HG03342 (cell line): ENCODE measurements at regions not wholly inside any gene's neighbourhood (a gene's known extent, or its start where the extent isn't known, plus 50 kb on each side); places are given as distances from the start of the nearest gene placed in this dataset.

ENCODE experiments used
- ATAC-seq: cut with Tn5 transposase; IDR thresholded peaks from one replicate; pipeline ENCODE4 v1.9.1; 2021; ENCODE audit warnings: mild to moderate bottlenecking, moderate library complexity; ENCODE audit not compliant: unreplicated experiment

- no peak for ATAC-seq
Observed at GRCh38 chr7:130960208-130960988, 226.4 kb upstream of the KLF14 start.

DNA sequence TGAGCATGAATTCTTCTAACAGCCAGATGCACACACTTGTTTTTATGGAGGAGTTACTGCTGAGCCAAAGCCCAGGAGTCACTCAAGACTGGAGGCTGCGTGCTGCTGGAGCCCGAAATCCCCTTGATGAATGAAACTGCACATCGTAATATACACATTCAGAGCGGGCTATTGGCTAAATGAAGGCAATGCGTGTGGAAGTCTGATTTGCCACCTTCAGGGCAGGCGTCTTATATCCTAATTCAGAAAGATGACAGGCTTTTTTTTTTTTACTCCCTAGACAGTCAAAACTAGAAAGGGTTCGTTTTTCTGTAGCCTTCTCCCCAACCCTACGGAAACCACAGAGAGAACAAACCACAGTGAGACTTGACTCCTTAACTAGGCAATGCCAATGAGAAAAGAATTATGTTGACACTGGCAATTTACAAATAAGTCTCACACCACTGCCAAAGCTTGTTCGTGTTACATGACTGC is 227.2 kb upstream of the KLF14 start:
- peak; percentile 72 for ATAC-seq

GRCh38 chr7:130962109-130962508 is 228.1 kb upstream of the KLF14 start:
- no peak for ATAC-seq

- no peak for ATAC-seq
Observed at GRCh38 chr7:130963339-130963738, 229.3 kb upstream of the KLF14 start.

- no peak for ATAC-seq
Observed at GRCh38 chr7:130965515-130965914, 231.5 kb upstream of the KLF14 start.

DNA sequence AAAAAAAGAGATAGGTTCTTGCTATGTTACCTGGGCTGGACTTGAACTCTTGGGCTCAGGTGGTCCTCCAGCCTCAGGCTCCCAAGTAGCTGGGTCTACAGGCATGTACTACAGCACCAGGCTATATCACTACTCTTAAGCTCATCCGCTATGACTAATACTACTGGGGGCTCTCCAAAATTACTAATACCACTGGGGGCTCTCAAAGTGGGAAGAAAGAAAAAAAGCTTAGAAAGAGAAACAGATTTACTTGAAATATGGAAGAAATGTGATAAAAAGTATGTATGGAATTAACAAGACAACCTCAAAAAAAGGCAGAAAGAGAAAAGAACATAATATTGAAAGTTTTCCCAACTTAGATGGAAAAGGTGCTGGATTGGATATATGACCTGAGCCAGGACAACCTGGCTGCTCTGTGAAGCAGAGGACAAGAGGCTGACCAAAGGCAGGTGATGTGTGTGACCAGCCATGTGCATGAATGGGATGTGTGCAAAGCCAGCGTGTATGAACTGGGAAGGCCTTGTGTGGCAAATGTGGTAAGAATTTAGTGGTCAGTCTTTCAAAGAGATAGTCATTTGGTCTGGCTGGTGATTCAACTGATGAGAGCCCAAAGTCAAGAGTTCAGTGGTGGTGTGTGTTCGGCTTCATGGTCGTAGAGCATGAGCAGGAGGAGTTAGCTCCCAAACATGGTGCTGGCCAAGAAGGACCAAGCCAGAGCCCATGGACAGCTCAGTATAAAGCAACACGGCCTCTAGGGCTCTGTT is 232.4 kb upstream of the KLF14 start:
- peak; percentile 47 for ATAC-seq

GRCh38 chr7:130970196-130970595 is 236.2 kb upstream of the KLF14 start:
- ATAC-seq = no peak

- ATAC-seq = no peak
Observed at GRCh38 chr7:130970696-130971095, 236.7 kb upstream of the KLF14 start.

DNA sequence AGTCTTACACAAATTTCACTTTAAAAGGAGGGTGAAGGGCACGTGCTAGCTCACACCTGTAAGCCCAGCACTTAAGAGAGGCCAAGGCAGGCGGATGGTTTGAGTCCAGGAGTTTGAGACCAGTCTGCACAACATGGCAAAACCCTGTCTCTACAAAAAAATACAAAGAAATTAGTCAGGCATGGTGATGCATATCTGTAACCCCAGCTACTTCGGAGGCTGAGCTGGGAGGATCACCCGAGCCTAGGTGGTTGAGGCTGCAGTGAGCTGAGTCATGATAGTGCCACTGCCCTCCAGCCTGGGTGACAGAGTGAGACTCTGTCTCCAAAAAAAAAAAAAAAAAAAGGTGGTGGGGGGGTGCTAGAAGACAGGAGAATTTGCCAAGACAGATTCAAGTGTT is 237.3 kb upstream of the KLF14 start:
- no peak for ATAC-seq

- ATAC-seq = no peak
Observed at GRCh38 chr7:130972201-130972600, 238.2 kb upstream of the KLF14 start.

DNA sequence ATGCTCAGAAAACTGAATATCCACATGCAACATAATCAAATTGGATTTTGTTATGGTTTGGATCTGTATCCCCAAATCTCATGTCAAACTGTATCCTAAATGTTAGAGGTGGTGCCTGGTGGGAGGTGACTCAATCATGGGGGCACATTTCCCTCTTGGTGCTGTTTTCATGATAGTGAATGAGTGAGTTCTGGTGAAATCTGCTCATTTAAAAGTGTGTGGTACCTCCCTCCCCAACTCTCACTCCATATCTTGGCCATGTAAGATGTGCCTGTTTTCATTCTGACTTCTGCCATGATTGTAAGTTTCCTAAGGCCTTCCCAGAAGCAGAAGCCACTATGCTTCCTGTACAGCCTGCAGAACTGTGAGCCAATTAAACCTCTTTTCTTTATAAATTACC is 239.6 kb upstream of the KLF14 start:
- ATAC-seq = no peak

DNA sequence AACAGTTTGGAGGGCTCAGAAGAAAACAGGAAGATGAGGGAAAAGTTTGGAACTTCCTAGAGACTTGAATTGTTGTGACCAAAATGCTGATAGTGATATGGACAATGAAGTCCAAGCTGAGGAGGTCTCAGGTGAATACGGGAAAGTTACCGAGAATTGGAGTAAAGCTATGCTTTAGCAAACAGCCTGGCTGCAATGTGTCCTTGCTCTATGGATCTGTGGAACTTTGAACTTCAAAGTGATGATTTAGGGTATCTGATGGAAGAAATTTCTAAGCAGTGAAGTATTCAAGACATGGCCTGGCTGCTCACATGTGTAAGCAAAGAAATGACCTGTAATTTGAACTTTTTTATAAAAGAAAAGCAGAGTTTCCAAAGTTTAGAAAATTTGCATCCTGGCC is 240.2 kb upstream of the KLF14 start:
- ATAC-seq = no peak

DNA sequence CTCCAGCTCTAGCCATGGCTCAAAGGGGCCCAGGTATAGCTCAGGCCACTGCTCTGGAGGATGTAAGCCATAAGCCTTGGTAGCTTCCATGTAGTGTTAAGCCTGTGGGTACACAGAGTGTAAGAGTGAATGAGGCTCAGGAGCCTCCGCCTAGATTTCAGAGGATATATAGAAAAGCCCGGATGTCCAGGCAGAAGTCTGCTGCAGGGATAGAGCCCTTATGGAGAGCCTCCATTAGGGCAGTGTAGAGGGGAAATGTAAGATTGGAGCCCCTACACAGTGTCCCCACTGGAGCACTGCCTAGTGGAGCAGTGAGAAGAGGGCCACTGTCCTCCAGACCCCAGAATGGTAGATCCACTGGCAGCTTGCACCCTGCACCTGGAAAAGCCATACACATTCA is 240.8 kb upstream of the KLF14 start:
- no peak for ATAC-seq

- ATAC-seq = no peak
Observed at GRCh38 chr7:130975731-130976130, 241.7 kb upstream of the KLF14 start.

DNA sequence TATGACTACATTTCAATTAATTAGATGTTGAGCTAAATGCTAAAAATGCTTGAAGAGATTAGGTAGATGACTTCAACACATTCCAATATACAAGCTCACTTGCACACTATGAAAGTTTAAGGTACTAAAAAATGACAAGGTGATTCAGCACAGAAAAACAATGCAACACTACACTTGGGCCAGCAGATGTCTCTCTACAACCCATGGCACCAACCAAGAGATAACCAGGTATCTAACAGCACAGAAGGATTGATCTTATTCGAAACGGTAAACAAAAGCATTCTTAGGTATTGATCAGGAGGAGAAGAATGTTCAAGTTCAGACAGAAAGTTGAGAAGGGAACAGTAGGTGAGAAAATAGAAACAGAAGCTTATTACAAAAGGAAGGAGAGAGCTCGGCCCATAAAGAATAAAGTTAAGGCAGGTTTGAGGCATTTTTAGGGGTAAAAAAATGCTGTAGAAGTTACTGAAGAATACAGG is 248.2 kb upstream of the KLF14 start:
- ATAC-seq = peak; percentile 77

DNA sequence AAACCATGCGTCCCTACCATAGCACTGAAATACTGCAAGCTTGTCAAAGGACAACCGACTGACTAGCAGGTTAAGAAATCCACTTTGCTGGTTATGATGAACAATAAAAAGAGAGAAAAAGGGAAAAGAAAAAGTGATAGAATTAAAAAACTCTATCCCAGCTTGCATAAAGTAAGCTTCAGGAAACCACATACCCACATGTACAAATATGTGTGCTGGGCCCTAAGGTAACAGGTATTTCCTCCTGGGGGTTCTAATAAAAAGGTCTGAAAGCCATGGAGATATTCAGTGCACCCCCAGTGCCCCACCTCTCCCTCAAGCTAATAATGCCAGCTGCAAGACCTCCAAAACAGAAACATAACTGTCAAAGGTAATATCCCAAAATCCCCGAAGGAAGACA is 248.6 kb upstream of the KLF14 start:
- ATAC-seq = no peak

DNA sequence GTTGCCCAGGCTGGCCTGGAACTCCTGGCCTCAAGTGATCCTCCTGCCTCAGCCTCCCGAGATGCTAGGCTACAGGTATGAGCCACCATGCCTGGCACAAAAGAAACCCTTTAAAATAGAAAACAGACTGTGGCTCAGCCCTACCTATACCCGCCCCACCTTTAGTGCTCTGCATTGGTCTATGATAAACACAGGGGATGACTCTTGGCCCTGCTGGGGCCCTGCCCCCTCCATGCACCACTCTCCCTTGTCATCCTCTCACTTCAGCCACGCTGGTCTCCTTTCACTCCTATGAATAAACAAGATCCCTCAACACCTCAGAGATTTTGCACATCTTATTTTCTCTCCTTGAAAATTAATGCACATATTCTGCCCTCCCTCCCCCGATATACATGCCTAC is 251.4 kb upstream of the KLF14 start:
- no peak for ATAC-seq

GRCh38 chr7:130986261-130986690 is 252.3 kb upstream of the KLF14 start:
- no peak for ATAC-seq

GRCh38 chr7:130987092-130987491 is 253.1 kb upstream of the KLF14 start:
- no peak for ATAC-seq

- no peak for ATAC-seq
Observed at GRCh38 chr7:130988443-130988842, 254.4 kb upstream of the KLF14 start.

DNA sequence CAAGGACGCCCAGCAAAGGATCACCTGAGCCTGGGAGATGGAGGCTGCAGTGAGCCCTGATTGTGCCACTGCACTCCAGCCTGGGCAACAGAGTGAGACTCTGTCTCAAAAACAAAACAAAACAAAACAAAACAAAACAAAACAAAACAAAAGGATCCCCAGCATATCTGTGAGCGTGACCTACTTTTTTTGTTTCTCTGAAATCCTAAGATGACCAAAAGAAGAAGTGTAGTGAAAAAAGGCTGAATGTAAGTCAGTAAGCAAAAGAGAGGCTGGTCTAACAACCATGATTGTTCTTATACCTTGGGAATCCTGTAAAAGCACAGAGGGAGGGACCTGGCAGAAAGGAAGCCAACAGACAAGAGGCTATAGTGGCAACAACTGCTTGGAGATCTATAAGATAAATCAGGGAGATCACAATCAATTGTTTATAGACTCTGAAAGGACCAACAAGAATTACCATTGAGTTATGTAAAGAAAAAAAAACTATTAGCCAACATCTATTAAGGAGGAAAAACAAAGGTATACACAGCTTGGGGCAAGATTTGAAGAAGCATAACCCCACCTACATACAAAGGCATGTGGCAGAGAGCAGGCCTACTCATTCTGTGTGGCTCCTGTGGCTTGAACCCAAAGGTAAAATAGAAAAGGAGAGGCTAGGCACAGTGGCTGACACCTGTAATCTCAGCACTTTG is 255.2 kb upstream of the KLF14 start:
- ATAC-seq = no peak
